ENCODE measurements at regions not wholly inside any gene's neighbourhood (a gene's known extent, or its start where the extent isn't known, plus 50 kb on each side); places are given as distances from the start of the nearest gene placed in this dataset.

DNA sequence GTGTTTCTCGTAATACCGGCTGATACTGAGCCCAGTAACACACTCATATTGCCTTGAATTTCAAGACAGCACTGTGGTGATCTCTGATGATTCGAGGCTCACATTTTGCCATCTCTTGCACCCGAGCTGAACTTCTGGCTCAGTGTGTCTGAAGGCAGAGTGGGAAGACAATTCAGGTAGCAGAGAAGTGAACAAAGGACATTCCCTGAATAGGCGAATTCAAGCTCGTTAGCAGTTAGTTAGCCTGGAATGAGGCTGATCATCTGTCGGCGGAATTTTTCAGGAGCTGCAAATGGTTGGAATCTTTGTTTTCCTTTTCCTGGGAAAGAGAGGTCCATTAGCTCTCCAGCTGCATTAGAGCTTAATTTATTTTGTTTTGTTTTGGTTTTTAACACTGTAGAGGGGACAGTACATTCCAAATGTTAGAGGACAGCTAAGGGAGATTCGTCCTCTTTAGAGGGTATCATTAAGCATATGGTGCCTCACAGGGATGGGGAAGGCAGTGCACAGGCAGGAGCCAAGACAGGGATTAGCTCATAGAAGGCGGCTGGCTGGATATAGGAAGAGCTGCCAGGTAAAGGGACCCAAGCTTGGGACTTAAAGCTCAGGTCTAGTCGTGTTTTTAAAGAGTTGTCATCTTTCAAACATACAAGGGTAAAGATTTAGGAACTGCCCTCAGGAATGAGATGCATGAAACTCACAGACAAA lies 119.7 kb upstream of the DLG1 start:
- TF ChIP-seq, protein P1, sequence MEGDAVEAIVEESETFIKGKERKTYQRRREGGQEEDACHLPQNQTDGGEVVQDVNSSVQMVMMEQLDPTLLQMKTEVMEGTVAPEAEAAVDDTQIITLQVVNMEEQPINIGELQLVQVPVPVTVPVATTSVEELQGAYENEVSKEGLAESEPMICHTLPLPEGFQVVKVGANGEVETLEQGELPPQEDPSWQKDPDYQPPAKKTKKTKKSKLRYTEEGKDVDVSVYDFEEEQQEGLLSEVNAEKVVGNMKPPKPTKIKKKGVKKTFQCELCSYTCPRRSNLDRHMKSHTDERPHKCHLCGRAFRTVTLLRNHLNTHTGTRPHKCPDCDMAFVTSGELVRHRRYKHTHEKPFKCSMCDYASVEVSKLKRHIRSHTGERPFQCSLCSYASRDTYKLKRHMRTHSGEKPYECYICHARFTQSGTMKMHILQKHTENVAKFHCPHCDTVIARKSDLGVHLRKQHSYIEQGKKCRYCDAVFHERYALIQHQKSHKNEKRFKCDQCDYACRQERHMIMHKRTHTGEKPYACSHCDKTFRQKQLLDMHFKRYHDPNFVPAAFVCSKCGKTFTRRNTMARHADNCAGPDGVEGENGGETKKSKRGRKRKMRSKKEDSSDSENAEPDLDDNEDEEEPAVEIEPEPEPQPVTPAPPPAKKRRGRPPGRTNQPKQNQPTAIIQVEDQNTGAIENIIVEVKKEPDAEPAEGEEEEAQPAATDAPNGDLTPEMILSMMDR (conservative IDR thresholded peaks at IDR 0.05 in 1 of 2, IDR thresholded peaks at IDR 0.05 in 1 of 2; ENCODE audit: extremely low read depth in 1 of 2, insufficient read depth in 1 of 2, low read depth in 1 of 2, low read length in 2 of 2) = no peak
- TF ChIP-seq EZH2 (IDR thresholded peaks at IDR 0.05; ENCODE audit: borderline replicate concordance, low read length) = no peak
